Neural cell (in vitro differentiated cells): ENCODE measurements at regions not wholly inside any gene's neighbourhood (a gene's known extent, or its start where the extent isn't known, plus 50 kb on each side); places are given as distances from the start of the nearest gene placed in this dataset.

Experiments used
- H2AFZ ChIP-seq: fragments of 200-600, 300-800 bp; sonication (generic), shearing (Covaris generic); 2 replicates; pipeline ENCODE4 v1.6.0; 2014; ENCODE audit warnings: low read depth, mild to moderate bottlenecking, antibody characterized with exemption, low read length, moderate library complexity
- H3F3A ChIP-seq: fragments of 200-600 bp; shearing (Covaris generic); 2 replicates; pipeline ENCODE4 v1.6.1; 2016; ENCODE audit warnings: mild to moderate bottlenecking, moderate library complexity, mixed read lengths, antibody characterized with exemption, low read length; ENCODE audit not compliant: insufficient read depth, poor library complexity, severe bottlenecking
- H3K27ac ChIP-seq: fragments of 200-600, 300-800 bp; sonication (generic), shearing (Covaris generic); 2 replicates; pipeline ENCODE4 v1.5.1; 2014; ENCODE audit warnings: mild to moderate bottlenecking, low read length, moderate library complexity
- H3K27me3 ChIP-seq: fragments of 300-800, 200-600 bp; sonication (generic), shearing (Covaris generic); 2 replicates; pipeline ENCODE4 v1.6.0; 2014; ENCODE audit warnings: mild to moderate bottlenecking, low read depth, low read length, moderate library complexity; ENCODE audit not compliant: insufficient read depth
- H3K36me3 ChIP-seq: fragments of 300-800, 200-600 bp; sonication (generic), shearing (Covaris generic); 2 replicates; pipeline ENCODE4 v1.5.1; 2014; ENCODE audit warnings: mild to moderate bottlenecking, antibody characterized with exemption, low read length, moderate library complexity; ENCODE audit not compliant: insufficient read depth
- H3K4me2 ChIP-seq: fragments of 300-800, 200-600 bp; sonication (generic), shearing (Covaris generic); 2 replicates; pipeline ENCODE4 v1.6.0; 2014; ENCODE audit warnings: mild to moderate bottlenecking, low read length
- H3K4me3 ChIP-seq: fragments of 300-800, 200-600 bp; sonication (generic), shearing (Covaris generic); 2 replicates; pipeline ENCODE4 v1.5.1; 2014; ENCODE audit warnings: mild to moderate bottlenecking, low read length, moderate library complexity
- H3K79me2 ChIP-seq: fragments of 200-600 bp; shearing (Covaris generic); replicated peaks from 2 replicates; pipeline ENCODE4 v1.6.0; 2014; ENCODE audit warnings: mild to moderate bottlenecking, low read length, moderate library complexity; ENCODE audit not compliant: insufficient read depth
- H3K9ac ChIP-seq: fragments of 300-800, 200-600 bp; sonication (generic), shearing (Covaris generic); 2 replicates; pipeline ENCODE4 v1.6.1; 2016; ENCODE audit warnings: mild to moderate bottlenecking, low read length, mixed read lengths
- H3K9me2 ChIP-seq: fragments of 200-600 bp; shearing (Covaris generic); 2 replicates; pipeline ENCODE4 v1.6.1; 2016; ENCODE audit warnings: mild to moderate bottlenecking, low read length, mixed read lengths; ENCODE audit not compliant: insufficient read depth
- H3K9me3 ChIP-seq: fragments of 200-600, 300-800 bp; sonication (generic), shearing (Covaris generic); 2 replicates; pipeline ENCODE4 v1.6.1; 2016; ENCODE audit warnings: mild to moderate bottlenecking, mixed run types, low read length, moderate library complexity, mixed read lengths
- H4K20me1 ChIP-seq: fragments of 200-600 bp; shearing (Covaris generic); 2 replicates; pipeline ENCODE4 v1.6.1; 2016; ENCODE audit warnings: mild to moderate bottlenecking, mixed run types; ENCODE audit not compliant: insufficient read depth
- EP300 ChIP-seq: fragments of 450-650 bp; conservative IDR thresholded peaks from 2 replicates; pipeline ENCODE4 v1.6.1; 2014; ENCODE audit warnings: antibody characterized with exemption, mild to moderate bottlenecking, moderate library complexity; ENCODE audit not compliant: poor library complexity, severe bottlenecking
- EZH2 ChIP-seq: fragments of 200-600, 300-800 bp; shearing (Covaris generic), sonication (generic); IDR thresholded peaks from 2 replicates; pipeline ENCODE4 v1.6.1; 2014; ENCODE audit warnings: antibody characterized with exemption, low read length, borderline replicate concordance, mild to moderate bottlenecking; ENCODE audit not compliant: insufficient read depth, poor library complexity, severe bottlenecking
- MXI1 ChIP-seq: fragments of 450-650 bp; conservative IDR thresholded peaks from 2 replicates; pipeline ENCODE4 v1.6.1; 2014; ENCODE audit warnings: antibody characterized with exemption, mild to moderate bottlenecking; ENCODE audit not compliant: poor library complexity, severe bottlenecking
- POLR2AphosphoS5 ChIP-seq: IDR thresholded peaks from 2 replicates; pipeline ENCODE4 v1.6.1; 2012
- RAD21 ChIP-seq: fragments of 450-650 bp; conservative IDR thresholded peaks from 2 replicates; pipeline ENCODE4 v1.6.1; 2014; ENCODE audit warnings: antibody characterized with exemption, mild to moderate bottlenecking, moderate library complexity
- REST ChIP-seq: IDR thresholded peaks from 2 replicates; pipeline ENCODE4 v1.6.1; 2012; ENCODE audit warnings: borderline replicate concordance
- SMC3 ChIP-seq: fragments of 450-650 bp; conservative IDR thresholded peaks from 2 replicates; pipeline ENCODE4 v1.6.1; 2014; ENCODE audit warnings: antibody characterized with exemption, mild to moderate bottlenecking, moderate library complexity; ENCODE audit not compliant: poor library complexity
- TAF1 ChIP-seq: IDR thresholded peaks from 2 replicates; pipeline ENCODE4 v1.6.1; 2012; ENCODE audit warnings: low read depth
- TF ChIP-seq, protein P1 (sequence below): fragments of 450-650 bp; IDR thresholded peaks from 2 replicates; pipeline ENCODE4 v1.5.1; 2014; ENCODE audit warnings: antibody characterized with exemption, mild to moderate bottlenecking, moderate library complexity; ENCODE audit not compliant: poor library complexity, severe bottlenecking

DNA sequence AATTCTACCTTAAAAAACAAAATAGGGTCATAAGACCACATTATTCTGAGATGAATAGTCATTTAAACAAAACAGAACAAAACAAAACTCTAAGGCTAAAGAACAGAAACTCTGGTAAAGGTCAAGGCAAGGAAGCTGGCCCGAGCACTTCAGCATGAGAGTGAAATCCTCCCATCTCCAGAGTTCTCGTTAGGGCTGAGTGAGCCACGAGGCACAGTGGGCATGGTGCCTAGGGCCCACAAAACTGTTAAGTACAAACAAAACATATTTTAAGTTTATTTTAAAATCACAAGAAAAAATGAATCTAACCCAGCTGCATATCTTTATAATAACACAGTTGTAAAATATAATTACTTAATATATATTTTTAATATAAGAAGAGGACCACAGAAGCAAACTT is 417.8 kb upstream of the GBE1 start:
- no peaks in the 10 kb centered on the region for H3K36me3 ChIP-seq
- H4K20me1 ChIP-seq, result no peaks in the 10 kb centered on the region
- H3K79me2 ChIP-seq, result no peaks in the 10 kb centered on the region
- no peaks in the 10 kb centered on the region for H3F3A ChIP-seq
- H3K9me3 ChIP-seq, result no peaks in the 10 kb centered on the region
- no peak overlapping the region for H3K27ac ChIP-seq
- H2AFZ ChIP-seq, result no peak overlapping the region
- H3K27me3 ChIP-seq, result no peaks in the 10 kb centered on the region
- H3K9ac ChIP-seq, result no peak overlapping the region
- H3K4me2 ChIP-seq, result no peak overlapping the region
- H3K4me3 ChIP-seq, result no peak overlapping the region
- TF ChIP-seq POLR2AphosphoS5 (no peak), SMC3 (no peak), EP300 (no peak), MXI1 (no peak), TAF1 (no peak), REST (no peak), EZH2 (no peak), RAD21 (no peak)
- TF ChIP-seq, protein P1, sequence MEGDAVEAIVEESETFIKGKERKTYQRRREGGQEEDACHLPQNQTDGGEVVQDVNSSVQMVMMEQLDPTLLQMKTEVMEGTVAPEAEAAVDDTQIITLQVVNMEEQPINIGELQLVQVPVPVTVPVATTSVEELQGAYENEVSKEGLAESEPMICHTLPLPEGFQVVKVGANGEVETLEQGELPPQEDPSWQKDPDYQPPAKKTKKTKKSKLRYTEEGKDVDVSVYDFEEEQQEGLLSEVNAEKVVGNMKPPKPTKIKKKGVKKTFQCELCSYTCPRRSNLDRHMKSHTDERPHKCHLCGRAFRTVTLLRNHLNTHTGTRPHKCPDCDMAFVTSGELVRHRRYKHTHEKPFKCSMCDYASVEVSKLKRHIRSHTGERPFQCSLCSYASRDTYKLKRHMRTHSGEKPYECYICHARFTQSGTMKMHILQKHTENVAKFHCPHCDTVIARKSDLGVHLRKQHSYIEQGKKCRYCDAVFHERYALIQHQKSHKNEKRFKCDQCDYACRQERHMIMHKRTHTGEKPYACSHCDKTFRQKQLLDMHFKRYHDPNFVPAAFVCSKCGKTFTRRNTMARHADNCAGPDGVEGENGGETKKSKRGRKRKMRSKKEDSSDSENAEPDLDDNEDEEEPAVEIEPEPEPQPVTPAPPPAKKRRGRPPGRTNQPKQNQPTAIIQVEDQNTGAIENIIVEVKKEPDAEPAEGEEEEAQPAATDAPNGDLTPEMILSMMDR, result no peak
- no peaks in the 10 kb centered on the region for H3K9me2 ChIP-seq

- TF ChIP-seq POLR2AphosphoS5 (no peak), REST (no peak), MXI1 (no peak)
- Histone ChIP-seq H2AFZ (no peak overlapping the region), H3K9me3 (no peaks in the 10 kb centered on the region), H3K27ac (no peak overlapping the region), H3K27me3 (no peaks in the 10 kb centered on the region), H3K36me3 (no peaks in the 10 kb centered on the region), H3K4me2 (no peak overlapping the region), H3K79me2 (no peaks in the 10 kb centered on the region), H3K9ac (no peak overlapping the region), H3K4me3 (no peak overlapping the region), H3F3A (no peaks in the 10 kb centered on the region), H3K9me2 (no peaks in the 10 kb centered on the region), H4K20me1 (no peaks in the 10 kb centered on the region)
These were observed 416.8 kb upstream of the GBE1 start for GRCh38 chr3:82178291-82178690.
